ENCODE measurements at regions not wholly inside any gene's neighbourhood (a gene's known extent, or its start where the extent isn't known, plus 50 kb on each side); places are given as distances from the start of the nearest gene placed in this dataset.

DNA sequence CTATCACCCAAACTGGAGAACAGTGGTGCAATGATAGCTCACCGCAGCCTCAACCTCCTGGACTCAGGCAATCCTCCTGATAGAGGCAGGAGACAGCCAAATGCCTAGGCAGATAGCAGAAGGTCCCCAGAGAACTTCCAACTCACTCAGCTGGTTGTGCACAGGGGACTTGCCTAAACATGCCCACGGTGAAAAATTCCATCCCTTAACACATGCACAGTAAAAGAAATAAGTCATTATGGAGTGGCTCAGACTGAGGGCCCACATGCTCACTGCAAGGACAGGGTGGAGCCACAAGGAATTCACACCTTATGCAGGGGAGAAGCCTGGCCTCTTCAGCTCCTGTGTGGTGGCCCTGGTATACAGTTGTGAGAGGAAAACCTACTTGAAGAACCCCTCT is 525.8 kb upstream of the ATP2B1 start:
- TF ChIP-seq, protein P1, sequence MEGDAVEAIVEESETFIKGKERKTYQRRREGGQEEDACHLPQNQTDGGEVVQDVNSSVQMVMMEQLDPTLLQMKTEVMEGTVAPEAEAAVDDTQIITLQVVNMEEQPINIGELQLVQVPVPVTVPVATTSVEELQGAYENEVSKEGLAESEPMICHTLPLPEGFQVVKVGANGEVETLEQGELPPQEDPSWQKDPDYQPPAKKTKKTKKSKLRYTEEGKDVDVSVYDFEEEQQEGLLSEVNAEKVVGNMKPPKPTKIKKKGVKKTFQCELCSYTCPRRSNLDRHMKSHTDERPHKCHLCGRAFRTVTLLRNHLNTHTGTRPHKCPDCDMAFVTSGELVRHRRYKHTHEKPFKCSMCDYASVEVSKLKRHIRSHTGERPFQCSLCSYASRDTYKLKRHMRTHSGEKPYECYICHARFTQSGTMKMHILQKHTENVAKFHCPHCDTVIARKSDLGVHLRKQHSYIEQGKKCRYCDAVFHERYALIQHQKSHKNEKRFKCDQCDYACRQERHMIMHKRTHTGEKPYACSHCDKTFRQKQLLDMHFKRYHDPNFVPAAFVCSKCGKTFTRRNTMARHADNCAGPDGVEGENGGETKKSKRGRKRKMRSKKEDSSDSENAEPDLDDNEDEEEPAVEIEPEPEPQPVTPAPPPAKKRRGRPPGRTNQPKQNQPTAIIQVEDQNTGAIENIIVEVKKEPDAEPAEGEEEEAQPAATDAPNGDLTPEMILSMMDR (IDR thresholded peaks at IDR 0.05), result no peak
- no peak for TF ChIP-seq POLR2A (IDR thresholded peaks at IDR 0.05)

Measured in thyroid gland (tissue), 4 donors.